Left ventricle myocardium inferior (tissue), 1 donor: ENCODE measurements at regions not wholly inside any gene's neighbourhood (a gene's known extent, or its start where the extent isn't known, plus 50 kb on each side); places are given as distances from the start of the nearest gene placed in this dataset.
A peak's percentile ranks its signal among the peaks of the same experiment; 100 is the strongest.

Experiments
- DNase-seq: peaks from one replicate; pipeline ENCODE4 v3.0.0-alpha.2; 2020
- H3K27ac ChIP-seq: fragments of 200-600 bp; replicated peaks from 2 replicates; pipeline ENCODE4 v1.8.0; 2021
- H3K27me3 ChIP-seq: fragments of 200-600 bp; 2 replicates; pipeline ENCODE4 v1.8.0; 2021; ENCODE audit warnings: low read depth
- H3K36me3 ChIP-seq: fragments of 200-600 bp; 2 replicates; pipeline ENCODE4 v1.8.0; 2021
- H3K4me1 ChIP-seq: fragments of 200-600 bp; 2 replicates; pipeline ENCODE4 v1.8.0; 2021
- H3K4me3 ChIP-seq: fragments of 200-600 bp; 2 replicates; pipeline ENCODE4 v1.8.0; 2021; ENCODE audit warnings: mild to moderate bottlenecking, moderate library complexity
- H3K9me3 ChIP-seq: fragments of 200-600 bp; replicated peaks from 2 replicates; pipeline ENCODE4 v1.8.0; 2021
- CTCF ChIP-seq: fragments of 200-600 bp; IDR thresholded peaks from 2 replicates; pipeline ENCODE4 v1.8.0; 2021; ENCODE audit warnings: antibody characterized with exemption, mild to moderate bottlenecking, borderline replicate concordance
- intact Hi-C: fragments of 100-400 bp; cut with micrococcal nuclease; formaldehyde crosslinking; loops from one replicate; pipeline ENCODE4 v1.11.0; 2022
- donor health status: DM: no; HTN: yes; CAD: no; lungs with severe emphysema.

GRCh38 chr5:5828619-5829018, 406.1 kb downstream of the ICE1 start:
- no peak for DNase-seq
- H3K4me3 ChIP-seq, result no peak overlapping the region
- no peaks in the 10 kb centered on the region for H3K36me3 ChIP-seq
- no peak for TF ChIP-seq CTCF
- no peak overlapping the region for H3K27ac ChIP-seq
- H3K4me1 ChIP-seq, result peaks cover 7% of the 10 kb centered on the region
- no peaks in the 10 kb centered on the region for H3K27me3 ChIP-seq
- intact Hi-C loops, result no loop called here
- no peaks in the 10 kb centered on the region for H3K9me3 ChIP-seq

- no peaks in the 10 kb centered on the region for H3K27me3 ChIP-seq
- no peak for DNase-seq
- intact Hi-C loops, result no loop called here
- no peak overlapping the region for H3K27ac ChIP-seq
- no peak overlapping the region for H3K4me3 ChIP-seq
- H3K9me3 ChIP-seq, result no peaks in the 10 kb centered on the region
- no peak for TF ChIP-seq CTCF
- H3K36me3 ChIP-seq, result no peaks in the 10 kb centered on the region
- H3K4me1 ChIP-seq, result peaks cover 7% of the 10 kb centered on the region
Measured at GRCh38 chr5:5826911-5827310, 404.4 kb downstream of the ICE1 start.

GRCh38 chr5:5822729-5823257, 400.3 kb downstream of the ICE1 start:
- TF ChIP-seq CTCF, result no peak
- Histone ChIP-seq H3K27ac (no peak overlapping the region), H3K36me3 (no peaks in the 10 kb centered on the region), H3K4me3 (no peak overlapping the region), H3K4me1 (peaks cover 7% of the 10 kb centered on the region), H3K27me3 (no peaks in the 10 kb centered on the region), H3K9me3 (no peaks in the 10 kb centered on the region)
- intact Hi-C loops, result no loop called here
- DNase-seq, result no peak

GRCh38 chr5:5816960-5817359, 394.5 kb downstream of the ICE1 start:
- H3K27ac ChIP-seq, result no peak overlapping the region
- intact Hi-C loops, result no loop called here
- H3K4me3 ChIP-seq, result no peak overlapping the region
- H3K27me3 ChIP-seq, result no peaks in the 10 kb centered on the region
- no peaks in the 10 kb centered on the region for H3K36me3 ChIP-seq
- TF ChIP-seq CTCF, result no peak
- no peaks in the 10 kb centered on the region for H3K9me3 ChIP-seq
- DNase-seq, result no peak
- H3K4me1 ChIP-seq, result no peaks in the 10 kb centered on the region

GRCh38 chr5:5813441-5813840, 391.0 kb downstream of the ICE1 start:
- H3K4me3 ChIP-seq, result no peak overlapping the region
- H3K4me1 ChIP-seq, result no peaks in the 10 kb centered on the region
- intact Hi-C loops, result no loop called here
- DNase-seq, result no peak
- H3K27me3 ChIP-seq, result no peaks in the 10 kb centered on the region
- H3K9me3 ChIP-seq, result no peaks in the 10 kb centered on the region
- H3K27ac ChIP-seq, result no peak overlapping the region
- H3K36me3 ChIP-seq, result no peaks in the 10 kb centered on the region
- TF ChIP-seq CTCF, result no peak

- Histone ChIP-seq H3K4me3 (no peak overlapping the region), H3K9me3 (no peaks in the 10 kb centered on the region), H3K27me3 (no peaks in the 10 kb centered on the region), H3K36me3 (no peaks in the 10 kb centered on the region), H3K4me1 (no peaks in the 10 kb centered on the region), H3K27ac (no peak overlapping the region)
- intact Hi-C loops, result no loop called here
- TF ChIP-seq CTCF, result no peak
- peak; percentile 40 for DNase-seq
Measured at GRCh38 chr5:5810461-5810860, 388.0 kb downstream of the ICE1 start.
